Anterior cingulate cortex (tissue), 58 donors: ENCODE measurements at regions not wholly inside any gene's neighbourhood (a gene's known extent, or its start where the extent isn't known, plus 50 kb on each side); places are given as distances from the start of the nearest gene placed in this dataset.
A peak's percentile ranks its signal among the peaks of the same experiment; 100 is the strongest.

Experiments
- DNase-seq, 58 donors: peaks; one replicate each; lab custom pipeline; 2025; lab: John Stamatoyannopoulos, UW

- DNase-seq = no peak
Observed at GRCh38 chr10:21230219-21230618, 295.3 kb downstream of the SKIDA1 start.

DNA sequence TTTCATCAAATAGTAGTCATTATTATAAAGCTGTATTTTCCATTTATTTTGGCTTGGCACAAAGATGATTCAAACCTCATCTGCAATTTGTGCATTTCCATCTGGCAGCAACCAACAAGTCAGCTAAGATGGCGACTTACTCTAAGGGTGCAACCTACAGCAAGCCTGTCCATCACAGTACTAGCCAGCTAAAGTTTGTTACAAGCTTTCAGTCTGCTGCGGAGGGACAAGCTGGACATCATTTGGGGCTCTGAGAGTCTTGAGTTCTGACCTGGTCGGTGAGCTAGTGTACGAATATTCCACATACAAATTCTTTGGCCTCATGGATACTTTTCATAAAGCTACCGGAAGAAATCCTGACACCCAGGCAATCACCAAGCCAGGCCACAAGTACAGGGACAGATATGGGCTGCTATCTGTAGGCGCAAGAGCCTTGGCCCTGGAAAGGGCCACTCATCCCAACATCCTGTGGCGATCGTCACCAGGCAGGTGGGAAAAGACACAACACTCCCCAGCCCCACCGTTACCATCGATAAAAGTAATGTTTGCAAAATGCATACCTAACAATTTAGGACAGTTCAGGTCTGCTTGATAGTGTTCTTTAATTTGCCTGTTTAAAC, 307.6 kb downstream of the SKIDA1 start:
- DNase-seq = no peak

DNA sequence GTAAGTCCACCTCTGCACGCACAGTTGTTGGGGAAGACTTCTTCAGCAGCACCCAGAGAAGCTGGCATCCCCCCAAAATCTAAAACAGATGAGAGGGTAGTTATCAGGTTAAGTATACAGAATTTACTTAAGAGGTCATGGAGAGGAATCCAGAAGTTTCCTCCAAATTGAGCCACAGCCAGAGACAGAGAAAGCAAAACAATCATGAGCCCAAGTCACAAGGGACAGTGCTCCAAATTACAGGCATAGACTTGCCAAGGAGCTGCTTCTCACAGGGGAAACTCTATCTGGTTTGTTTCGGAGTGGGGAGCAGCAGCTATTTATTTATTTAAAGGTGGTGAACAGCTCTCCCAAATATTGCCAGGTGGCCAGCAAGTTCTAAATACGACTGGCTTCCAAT, 308.4 kb downstream of the SKIDA1 start:
- DNase-seq = peak in 1 of 58 donors; percentile 2

DNA sequence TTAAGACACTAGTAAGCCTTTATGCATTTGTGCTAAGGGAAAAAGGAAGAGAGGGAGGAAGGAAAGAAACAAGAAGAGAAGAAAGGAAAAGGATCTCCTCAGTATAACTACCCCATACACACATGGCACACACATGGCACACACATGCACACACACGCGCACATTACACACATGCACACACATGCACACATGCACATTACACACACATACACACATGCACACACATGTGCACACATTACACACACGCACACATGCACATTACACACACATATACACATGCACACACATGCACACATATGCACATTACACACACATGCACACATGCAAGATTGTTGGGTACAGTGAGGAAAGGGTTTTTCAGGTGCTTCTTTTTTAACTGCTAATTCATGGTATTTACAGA, 311.2 kb downstream of the SKIDA1 start:
- DNase-seq = no peak

GRCh38 chr10:21213381-21213780, 312.1 kb downstream of the SKIDA1 start:
- peak in 2 of 58 donors; percentile 8 to 21 for DNase-seq

DNA sequence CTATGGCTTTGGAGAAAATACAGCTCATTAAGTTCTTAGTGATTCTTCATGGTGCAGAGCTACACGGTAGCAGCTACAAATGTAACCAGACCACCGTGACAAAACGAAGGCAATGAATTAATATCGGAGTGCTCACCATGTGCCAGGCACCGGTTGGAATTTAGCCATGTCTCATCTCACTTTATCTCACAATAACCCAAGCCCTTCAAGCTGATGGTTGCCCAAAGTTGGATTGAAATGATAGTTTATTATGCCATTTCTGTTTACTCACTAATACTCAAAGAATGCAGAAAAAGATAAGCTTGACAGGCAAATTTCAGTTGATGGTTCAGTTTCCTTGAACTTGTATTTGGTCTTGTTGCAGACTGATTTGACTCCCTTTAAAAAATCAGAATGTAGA, 312.6 kb downstream of the SKIDA1 start:
- DNase-seq = no peak

- DNase-seq = no peak
Observed at GRCh38 chr10:21212348-21212747, 313.1 kb downstream of the SKIDA1 start.

GRCh38 chr10:21209495-21209894, 312.4 kb upstream of the NEBL start:
- DNase-seq = no peak

DNA sequence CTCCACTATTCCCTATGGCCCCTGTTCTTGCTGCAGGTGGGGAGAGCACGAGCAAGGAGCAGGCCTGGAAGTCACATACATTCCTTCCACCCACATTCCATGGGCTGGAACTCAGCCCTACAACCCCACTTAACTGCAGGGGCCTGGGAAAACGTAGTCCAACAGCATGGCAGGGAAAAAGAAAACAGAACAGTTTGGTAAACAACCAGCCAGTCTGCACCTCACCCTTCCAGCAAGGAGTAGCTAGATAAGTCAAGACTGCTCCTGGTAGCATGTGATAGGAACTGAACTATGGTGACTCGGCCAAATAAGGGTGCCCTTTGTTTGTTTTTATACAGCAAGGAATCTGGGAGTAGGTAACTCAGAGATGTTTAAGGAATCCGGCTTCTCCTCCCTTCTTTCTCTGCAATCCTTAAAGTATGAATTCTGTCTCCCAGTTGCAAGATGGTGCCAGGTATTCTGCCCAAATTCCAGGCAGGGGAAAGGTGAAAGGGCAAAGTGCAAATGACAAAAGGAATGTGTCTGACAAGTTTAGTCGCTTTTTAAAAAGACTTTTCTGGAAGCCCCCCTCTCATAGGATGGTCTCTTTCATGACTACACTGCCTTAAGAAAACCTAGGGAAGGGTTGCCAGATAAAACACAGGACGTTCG, 311.7 kb upstream of the NEBL start:
- DNase-seq = no peak

DNA sequence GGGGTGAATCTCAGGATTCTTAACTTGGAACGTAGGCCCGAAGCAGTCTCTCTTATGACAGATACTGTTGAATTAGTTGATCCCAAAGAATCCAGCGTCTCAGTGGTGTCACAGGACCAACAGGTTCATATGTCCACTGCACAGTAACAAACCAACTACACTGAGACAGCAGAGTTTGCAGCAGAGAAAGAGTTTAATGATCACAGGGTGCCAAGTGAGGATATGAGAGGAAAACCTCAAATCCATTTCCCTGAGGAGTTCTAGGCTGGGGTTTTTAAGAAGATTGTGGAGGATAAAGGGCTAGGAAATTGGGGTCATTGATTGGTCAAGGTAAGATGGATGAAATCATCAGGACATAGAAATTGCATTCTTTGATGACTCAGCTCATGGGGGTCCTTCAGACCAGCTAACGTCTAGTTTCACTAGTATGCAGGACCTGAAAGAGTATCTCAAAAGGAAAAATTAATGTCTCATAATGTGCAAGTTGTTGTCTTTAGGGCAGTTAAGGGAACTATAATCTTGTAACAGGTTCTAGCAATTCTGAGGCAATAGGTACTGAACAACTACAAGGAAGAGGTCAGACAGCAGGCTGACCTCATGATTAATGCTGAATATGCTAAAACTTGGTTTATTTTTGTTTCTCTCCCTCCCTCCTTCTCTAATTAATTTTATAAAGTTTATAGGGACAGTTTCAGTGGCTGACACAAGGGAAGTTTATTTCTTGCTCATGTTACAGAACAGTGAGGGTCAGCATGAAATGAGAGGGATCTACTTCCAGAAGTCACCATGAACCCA, 310.9 kb upstream of the NEBL start:
- no peak for DNase-seq

DNA sequence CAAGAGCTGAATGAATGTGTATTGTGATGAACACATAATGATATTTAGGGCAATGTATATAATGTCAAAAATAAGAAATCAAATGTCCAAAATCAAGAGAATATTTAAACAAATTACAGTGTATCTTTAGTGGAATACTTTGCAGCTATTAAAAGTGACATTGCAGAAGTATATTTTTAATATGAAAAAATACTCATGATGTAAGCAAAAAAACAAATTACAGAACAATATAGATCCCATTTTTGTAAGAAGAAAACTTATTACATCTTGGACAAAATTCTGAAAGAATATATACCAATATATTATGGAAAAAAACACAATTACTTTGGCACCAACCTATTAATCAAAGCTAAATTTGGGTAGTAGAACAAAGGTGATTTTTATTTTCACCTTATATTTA, 308.2 kb upstream of the NEBL start:
- no peak for DNase-seq

DNA sequence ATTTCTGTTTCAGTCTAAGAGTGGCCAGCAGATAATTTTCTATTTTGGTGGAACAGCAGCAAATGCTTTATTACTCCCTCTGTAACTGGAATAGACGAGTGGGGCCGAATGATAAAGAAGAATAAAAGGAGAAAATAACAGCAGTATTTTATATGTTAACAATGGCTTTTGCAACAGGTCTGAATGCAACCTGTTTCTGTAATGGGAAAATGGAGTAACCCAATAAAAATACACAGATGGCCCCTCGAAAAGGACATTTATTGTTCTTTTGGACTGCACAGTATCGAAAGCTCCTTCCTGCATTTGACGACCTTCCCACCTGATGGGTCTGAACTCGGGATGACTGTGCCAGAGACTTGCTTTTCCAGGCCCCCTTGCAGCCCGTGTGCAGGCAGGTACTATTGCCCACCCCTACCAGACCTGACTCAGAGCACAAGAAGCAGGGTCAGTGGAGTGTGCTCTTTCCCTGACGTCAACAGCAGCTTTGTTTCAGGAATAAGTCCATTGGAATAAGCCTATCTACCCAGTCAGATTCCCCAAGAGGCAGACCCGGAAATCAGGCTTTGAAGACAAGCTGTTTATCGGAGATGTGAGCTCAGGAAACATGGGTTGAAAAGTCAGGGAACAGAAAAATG, 306.5 kb upstream of the NEBL start:
- DNase-seq = no peak

- DNase-seq = no peak
Observed at GRCh38 chr10:21202776-21203462, 305.8 kb upstream of the NEBL start.

- DNase-seq = no peak
Observed at GRCh38 chr10:21199501-21199900, 302.4 kb upstream of the NEBL start.

DNA sequence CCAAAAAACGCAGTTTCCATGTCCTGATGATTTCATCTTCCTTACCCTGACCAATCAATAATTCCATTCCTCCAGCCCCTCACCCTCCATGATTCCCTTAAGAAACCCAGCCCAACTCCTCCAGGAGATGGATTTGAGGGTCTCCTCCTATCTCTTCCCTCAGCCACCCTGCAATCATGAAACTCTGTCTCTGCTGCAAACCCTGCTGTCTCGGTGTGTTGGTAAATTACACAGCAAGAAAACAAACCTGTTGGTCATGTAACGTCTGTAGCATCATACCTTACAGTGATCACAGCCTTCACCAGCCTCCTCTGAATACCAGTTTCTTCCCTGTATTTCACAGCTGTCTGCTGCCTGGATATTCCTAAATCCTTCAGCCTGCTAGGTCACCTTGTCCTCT, 300.7 kb upstream of the NEBL start:
- DNase-seq = no peak

GRCh38 chr10:21196822-21197395, 299.8 kb upstream of the NEBL start:
- DNase-seq = peak in 3 of 58 donors; percentile 5 to 38 (median 12)

- no peak for DNase-seq
Observed at GRCh38 chr10:21195252-21195651, 298.1 kb upstream of the NEBL start.

- DNase-seq = no peak
Observed at GRCh38 chr10:21194510-21194993, 297.4 kb upstream of the NEBL start.

- DNase-seq = no peak
Observed at GRCh38 chr10:21193196-21193595, 296.1 kb upstream of the NEBL start.

GRCh38 chr10:21191512-21191911, 294.4 kb upstream of the NEBL start:
- no peak for DNase-seq
